G401 (cell line): ENCODE measurements at regions not wholly inside any gene's neighbourhood (a gene's known extent, or its start where the extent isn't known, plus 50 kb on each side); places are given as distances from the start of the nearest gene placed in this dataset.

ENCODE experiments used
- DNase-seq: peaks from one replicate; pipeline ENCODE4 v3.0.0-alpha.2; 2015; ENCODE audit warnings: low spot score
- in situ Hi-C: cut with HindIII; loops from 2 replicates; pipeline ENCODE4 v1.10.0; 2016; ENCODE audit warnings: low sequenced_read_pairs, mixed read lengths

- in situ Hi-C loops, result no loop called here
- DNase-seq, result no peak
These were observed 161.5 kb upstream of the TBX20 start for GRCh38 chr7:35415411-35415822.

DNA sequence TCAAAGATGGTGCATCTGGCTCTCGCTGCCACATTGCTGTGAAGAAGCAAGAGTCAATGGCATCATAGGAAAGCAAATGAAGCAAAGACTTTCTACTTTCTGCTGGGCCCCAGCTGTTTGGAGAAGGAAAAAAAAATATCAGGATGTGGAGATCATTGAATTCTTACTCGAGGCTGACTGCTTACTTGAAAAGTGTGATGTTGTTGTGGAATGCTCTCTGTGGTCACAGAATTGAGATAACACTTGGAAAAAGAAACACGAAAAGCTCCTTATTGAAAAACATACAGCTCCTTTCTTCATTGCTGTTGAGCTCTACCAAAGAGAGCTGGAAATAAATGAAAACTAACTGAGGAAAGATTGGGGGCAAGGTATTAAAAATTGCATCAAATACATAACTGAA lies 157.4 kb upstream of the TBX20 start:
- in situ Hi-C loops, result no loop called here
- no peak for DNase-seq

- in situ Hi-C loops, result no loop called here
- no peak for DNase-seq
These were observed 151.6 kb upstream of the TBX20 start for GRCh38 chr7:35405461-35405860.

GRCh38 chr7:35401217-35401879 lies 147.4 kb upstream of the TBX20 start:
- in situ Hi-C loops, result no loop called here
- no peak for DNase-seq

DNA sequence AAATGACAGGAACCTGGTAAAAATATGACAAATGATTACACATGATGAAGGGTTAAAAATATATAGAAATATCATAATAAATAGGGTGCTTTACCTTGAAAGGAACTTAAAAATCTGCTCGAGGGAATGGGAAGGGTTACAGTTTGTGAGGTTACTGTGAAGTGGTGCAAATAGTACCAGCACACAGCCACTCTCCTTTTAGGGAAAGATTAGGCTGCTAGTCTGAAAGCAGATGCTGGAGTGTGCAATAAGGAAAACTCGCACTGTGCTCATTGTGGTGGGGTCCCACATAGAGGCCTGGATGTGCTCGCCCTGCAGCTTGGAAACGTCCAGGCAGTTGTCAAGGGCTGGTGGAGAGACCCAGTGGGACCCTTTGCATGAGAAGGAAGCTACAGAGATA lies 145.9 kb upstream of the TBX20 start:
- no peak for DNase-seq
- in situ Hi-C loops, result no loop called here

GRCh38 chr7:35399216-35399615 lies 145.3 kb upstream of the TBX20 start:
- in situ Hi-C loops, result no loop called here
- no peak for DNase-seq

GRCh38 chr7:35398518-35398917 lies 144.6 kb upstream of the TBX20 start:
- no peak for DNase-seq
- in situ Hi-C loops, result no loop called here

GRCh38 chr7:35390146-35390545 lies 136.2 kb upstream of the TBX20 start:
- DNase-seq, result no peak
- in situ Hi-C loops, result no loop called here

DNA sequence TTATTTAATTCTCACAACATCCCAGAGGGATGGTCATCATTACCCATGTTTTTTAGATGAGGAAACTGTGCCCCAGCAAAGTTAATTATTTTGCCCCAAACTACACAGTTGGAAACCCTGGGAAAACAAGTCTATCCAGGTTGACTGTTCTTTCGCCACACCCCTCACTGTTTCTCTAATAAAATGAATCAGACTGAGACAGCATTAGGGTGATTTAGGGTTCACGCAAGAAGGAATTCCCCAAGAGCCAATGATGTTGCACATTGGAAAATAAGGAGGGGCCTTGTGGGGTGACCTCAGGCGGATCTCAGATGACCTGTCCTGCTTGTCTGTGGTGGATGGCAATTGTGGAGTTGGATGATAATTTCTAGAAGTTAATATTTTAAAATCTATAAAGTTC lies 135.7 kb upstream of the TBX20 start:
- no peak for DNase-seq
- in situ Hi-C loops, result no loop called here

- in situ Hi-C loops, result no loop called here
- no peak for DNase-seq
These were observed 133.2 kb upstream of the TBX20 start for GRCh38 chr7:35386816-35387706.

DNA sequence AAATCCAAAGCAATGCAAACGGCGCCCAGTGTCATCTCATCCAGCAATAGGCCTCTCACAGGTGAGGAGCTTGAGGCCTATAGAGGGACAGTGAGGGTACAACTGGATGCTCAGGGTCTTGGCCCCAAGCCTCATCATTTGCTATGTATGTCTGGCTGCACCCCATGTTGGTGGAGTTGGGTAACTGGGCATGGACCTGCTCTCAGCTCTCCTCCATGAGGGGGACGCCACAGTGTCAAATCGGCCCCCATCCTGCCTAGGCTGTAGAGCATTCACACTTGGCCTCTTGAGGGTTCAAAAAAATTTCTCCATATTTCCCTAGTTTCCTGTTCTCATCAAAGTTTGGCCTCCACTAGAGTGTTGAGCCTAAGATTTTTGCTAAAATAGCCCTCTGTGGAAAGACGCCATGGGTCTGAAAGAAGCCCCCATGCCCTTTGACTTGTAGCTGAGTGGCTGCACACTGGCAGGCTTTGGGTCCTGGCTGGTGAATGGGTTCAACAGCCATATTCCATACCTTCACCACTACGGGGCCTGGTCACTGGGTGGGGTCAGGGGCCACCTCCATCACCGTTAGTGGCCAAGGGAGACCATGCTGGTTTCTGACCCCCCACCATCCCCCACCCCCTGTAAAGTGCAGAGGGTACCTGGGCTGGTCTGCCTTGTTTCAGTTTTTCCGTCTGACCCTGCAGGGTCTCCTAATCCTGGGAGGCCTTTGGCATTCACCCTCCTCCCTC lies 132.3 kb upstream of the TBX20 start:
- DNase-seq, result no peak
- in situ Hi-C loops, result no loop called here

- no peak for DNase-seq
- in situ Hi-C loops, result no loop called here
These were observed 131.1 kb upstream of the TBX20 start for GRCh38 chr7:35384761-35385700.

- in situ Hi-C loops, result no loop called here
- DNase-seq, result no peak
These were observed 126.9 kb upstream of the TBX20 start for GRCh38 chr7:35380739-35381224.

DNA sequence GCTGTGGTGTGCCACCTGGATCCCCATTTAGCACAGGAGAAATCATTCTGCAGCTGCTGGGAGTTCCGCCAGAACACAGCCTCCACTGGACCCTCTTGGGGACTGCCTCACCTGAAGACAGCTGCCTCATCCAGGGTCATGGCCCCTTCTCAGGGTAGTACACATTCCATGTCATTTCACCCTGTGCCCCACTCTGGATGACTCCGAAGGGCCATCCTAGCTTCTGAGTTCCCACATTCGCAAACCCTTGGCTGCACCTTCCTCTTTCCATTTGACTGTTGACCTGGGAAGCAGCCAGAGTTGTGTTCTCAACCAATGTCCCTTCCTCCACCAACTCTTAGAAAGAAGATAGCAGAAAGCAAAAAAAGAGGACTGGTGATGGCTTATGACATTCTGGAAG lies 125.6 kb upstream of the TBX20 start:
- in situ Hi-C loops, result no loop called here

DNA sequence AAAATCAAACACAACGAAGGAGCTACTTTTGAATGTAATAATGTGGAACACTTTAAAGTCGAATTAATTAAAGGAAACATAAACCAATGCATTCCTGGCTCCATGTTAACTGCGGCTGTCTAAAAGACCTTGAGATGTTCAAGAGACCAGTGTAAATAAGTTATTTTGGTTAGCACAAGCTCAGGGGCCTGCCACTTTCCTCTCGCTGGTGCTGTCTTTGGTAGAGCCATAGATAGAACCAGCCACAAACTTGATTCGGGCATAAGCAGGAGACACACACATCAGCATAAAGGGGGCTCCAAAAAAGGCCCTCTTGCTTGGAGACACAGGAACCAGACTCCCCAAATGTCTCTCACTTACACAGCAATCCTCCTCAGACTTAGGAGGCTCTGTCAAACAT lies 121.6 kb upstream of the TBX20 start:
- in situ Hi-C loops, result no loop called here
- DNase-seq, result no peak

More for the DNA sequence above, 125.6 kb upstream of the TBX20 start:
- DNase-seq, result no peak

GRCh38 chr7:35374858-35375257 lies 121.0 kb upstream of the TBX20 start:
- in situ Hi-C loops, result no loop called here
- no peak for DNase-seq

DNA sequence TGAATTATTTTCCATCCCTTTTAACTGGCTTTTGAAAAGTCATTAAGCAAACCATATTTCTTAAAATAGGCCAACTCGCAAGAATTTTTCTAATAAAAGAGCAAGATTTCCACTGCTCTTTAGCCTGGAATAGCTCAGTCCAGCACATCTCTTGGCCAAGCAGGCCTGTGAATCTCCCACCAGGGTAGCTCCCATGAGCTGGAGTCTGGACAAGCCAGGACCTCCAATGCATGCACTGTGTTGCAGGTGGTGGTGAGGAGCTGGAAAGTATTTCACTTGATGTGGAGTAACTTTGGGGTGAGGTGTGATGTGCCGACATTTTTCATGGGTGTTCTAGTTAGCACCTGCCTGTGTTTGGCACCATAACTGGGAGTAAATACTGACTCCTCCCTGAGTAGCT lies 117.3 kb upstream of the TBX20 start:
- DNase-seq, result no peak
- in situ Hi-C loops, result no loop called here

DNA sequence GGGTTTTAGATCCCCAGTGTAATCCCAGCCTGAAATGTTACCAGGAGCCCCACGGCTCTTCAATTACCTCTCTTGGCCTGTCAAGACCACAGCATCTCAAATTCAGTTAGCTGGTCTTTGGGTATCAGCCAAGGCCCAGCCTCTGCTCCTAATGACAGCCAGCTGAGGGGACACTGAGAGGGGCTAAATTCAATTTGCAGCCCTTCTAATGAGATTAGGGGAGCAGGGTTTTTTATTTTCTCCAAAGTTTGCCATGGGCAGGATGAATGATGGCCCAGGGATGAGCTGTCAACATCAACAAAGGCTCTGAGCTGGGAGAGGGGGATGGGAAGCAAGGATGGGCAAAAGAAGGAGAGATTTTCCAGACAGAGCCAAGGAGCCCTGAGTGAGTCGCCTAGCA lies 116.8 kb upstream of the TBX20 start:
- no peak for DNase-seq

More for the DNA sequence above, 116.8 kb upstream of the TBX20 start:
- in situ Hi-C loops, result no loop called here
